ENCODE measurements at regions not wholly inside any gene's neighbourhood (a gene's known extent, or its start where the extent isn't known, plus 50 kb on each side); places are given as distances from the start of the nearest gene placed in this dataset.

DNA sequence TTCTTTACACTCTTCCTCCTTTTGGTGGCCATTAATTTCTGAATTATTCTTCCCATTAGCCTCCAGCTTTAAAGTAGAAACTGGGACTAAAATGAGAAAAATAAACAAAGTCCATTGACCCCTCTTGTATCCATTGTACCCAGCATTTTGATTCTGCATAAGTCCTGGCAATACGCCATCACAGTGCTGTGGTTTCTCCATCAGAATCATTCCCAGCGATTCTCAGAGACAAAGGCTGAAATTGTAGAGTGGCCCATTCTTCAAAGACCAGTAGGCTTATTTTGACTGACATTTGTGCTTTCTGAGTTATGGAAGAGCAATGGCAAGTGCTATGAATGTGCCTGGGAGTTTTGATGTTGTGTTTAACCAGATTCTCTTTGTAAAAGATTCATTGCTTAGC lies 199.3 kb upstream of the GALNT5 start:
- Mint-ChIP-seq H3K36me3 (ENCODE audit: low read depth) (no peaks in the 10 kb centered on the region), H3K27ac (no peak overlapping the region), H3K9me3 (ENCODE audit: insufficient read depth) (no peaks in the 10 kb centered on the region), H3K4me1 (ENCODE audit: low read depth) (no peaks in the 10 kb centered on the region), H3K4me3 (no peak overlapping the region), H3K27me3 (ENCODE audit: low read depth) (no peaks in the 10 kb centered on the region)
- DNase-seq, result no peak
- POLR2A ChIA-PET, result no interaction called here
- CTCF ChIA-PET, result interaction anchor here (1.5 kb wide), 1 partner anchor 9 kb away, joined by 3 read pairs; no protein-coding TSS in a partner anchor
- no peak for ATAC-seq

DNA sequence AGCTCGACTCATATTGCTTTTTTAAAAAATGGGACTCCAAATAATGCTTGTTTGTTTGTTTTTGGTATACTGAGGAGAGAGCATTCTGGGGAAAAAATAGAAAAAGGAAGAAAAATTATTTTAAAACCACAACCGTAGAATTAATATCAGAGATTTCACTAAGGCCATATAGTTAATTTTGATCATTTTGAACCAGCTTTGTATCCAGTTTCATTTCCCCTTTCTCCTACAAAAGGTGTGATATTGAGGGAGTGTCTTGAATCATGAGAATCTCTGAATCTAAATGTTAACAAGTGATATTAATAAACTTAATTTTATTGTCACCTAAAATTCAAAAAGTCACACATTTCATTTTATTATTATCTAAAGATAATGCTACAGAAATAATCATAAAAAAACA lies 198.5 kb upstream of the GALNT5 start:
- DNase-seq, result no peak
- H3K36me3 Mint-ChIP-seq (ENCODE audit: low read depth), result no peaks in the 10 kb centered on the region
- ChIA-PET POLR2A (no interaction called here), CTCF (no interaction called here)
- no peak for ATAC-seq
- no peaks in the 10 kb centered on the region for H3K4me1 Mint-ChIP-seq (ENCODE audit: low read depth)
- no peak overlapping the region for H3K4me3 Mint-ChIP-seq
- no peaks in the 10 kb centered on the region for H3K9me3 Mint-ChIP-seq (ENCODE audit: insufficient read depth)
- no peak overlapping the region for H3K27ac Mint-ChIP-seq
- H3K27me3 Mint-ChIP-seq (ENCODE audit: low read depth), result no peaks in the 10 kb centered on the region

DNA sequence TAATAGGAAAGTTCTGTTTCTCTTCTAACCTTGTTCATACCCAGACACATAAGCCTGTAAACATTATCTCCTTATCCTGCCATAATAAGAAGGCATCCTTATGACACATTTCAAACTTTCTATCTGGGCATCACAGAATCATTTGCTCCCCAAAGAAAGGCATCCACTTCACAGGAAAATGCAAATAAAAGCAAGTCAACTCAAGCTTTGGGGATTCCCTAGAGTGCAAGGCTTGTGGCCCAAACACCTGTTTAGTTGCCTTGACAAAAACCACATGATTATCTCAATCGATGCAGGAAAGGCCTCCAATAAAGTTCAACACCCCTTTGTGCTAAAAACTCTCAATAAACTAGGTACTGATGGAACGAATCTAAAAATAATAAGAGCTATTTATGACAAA lies 195.7 kb upstream of the GALNT5 start:
- ATAC-seq (no peak), DNase-seq (no peak)
- no peaks in the 10 kb centered on the region for H3K9me3 Mint-ChIP-seq (ENCODE audit: insufficient read depth)
- no peak overlapping the region for H3K4me3 Mint-ChIP-seq
- POLR2A ChIA-PET, result no interaction called here
- H3K27me3 Mint-ChIP-seq (ENCODE audit: low read depth), result peaks cover 2% of the 10 kb centered on the region
- no peaks in the 10 kb centered on the region for H3K36me3 Mint-ChIP-seq (ENCODE audit: low read depth)
- H3K4me1 Mint-ChIP-seq (ENCODE audit: low read depth), result no peaks in the 10 kb centered on the region
- CTCF ChIA-PET, result no interaction called here
- no peak overlapping the region for H3K27ac Mint-ChIP-seq

DNA sequence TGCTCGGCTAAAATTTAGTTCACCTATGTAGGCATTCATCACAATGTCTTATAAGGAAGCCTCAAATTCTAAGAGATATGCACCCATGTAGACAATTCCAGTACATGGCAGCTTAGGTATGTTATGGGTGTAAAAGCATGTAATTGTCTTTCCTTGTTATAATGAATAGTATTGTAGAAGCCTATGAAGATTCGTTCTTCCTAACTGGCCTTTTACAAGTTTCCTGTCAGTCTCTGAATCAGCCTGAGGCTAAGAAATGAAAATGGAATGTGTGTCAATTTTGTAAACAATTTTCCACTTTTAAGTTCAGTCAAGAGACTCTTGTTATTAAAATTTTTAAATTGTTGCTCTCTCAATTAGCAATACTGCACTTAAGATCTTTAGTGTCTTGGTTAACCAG lies 189.9 kb upstream of the GALNT5 start:
- no peaks in the 10 kb centered on the region for H3K36me3 Mint-ChIP-seq (ENCODE audit: low read depth)
- no peak for DNase-seq
- no peaks in the 10 kb centered on the region for H3K4me1 Mint-ChIP-seq (ENCODE audit: low read depth)
- no peak for ATAC-seq
- H3K27ac Mint-ChIP-seq, result no peak overlapping the region
- H3K27me3 Mint-ChIP-seq (ENCODE audit: low read depth), result peaks cover 4% of the 10 kb centered on the region
- CTCF ChIA-PET, result no interaction called here
- POLR2A ChIA-PET, result no interaction called here
- no peak overlapping the region for H3K4me3 Mint-ChIP-seq
- no peaks in the 10 kb centered on the region for H3K9me3 Mint-ChIP-seq (ENCODE audit: insufficient read depth)

DNA sequence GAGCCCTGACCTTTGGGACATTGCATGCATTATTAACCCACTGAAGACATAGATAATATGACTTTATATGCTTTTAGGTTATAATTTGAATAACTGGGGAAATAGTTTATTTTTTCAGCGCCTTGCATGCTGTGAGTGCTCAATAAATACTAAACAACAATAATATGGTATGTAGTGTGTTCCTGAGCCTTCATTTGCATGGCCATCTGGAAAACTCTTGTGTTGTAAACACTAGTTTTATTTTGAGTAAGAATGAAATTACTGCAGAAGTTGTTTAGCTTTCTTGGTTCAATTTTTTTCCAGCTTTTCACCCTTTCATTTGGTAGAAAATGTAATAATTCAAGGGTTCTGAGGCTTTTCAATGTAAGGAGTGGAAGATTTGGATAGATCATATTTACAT lies 189.3 kb upstream of the GALNT5 start:
- CTCF ChIA-PET, result no interaction called here
- Mint-ChIP-seq H3K4me3 (no peak overlapping the region), H3K27me3 (ENCODE audit: low read depth) (peaks cover 4% of the 10 kb centered on the region), H3K27ac (no peak overlapping the region), H3K9me3 (ENCODE audit: insufficient read depth) (no peaks in the 10 kb centered on the region), H3K4me1 (ENCODE audit: low read depth) (no peaks in the 10 kb centered on the region), H3K36me3 (ENCODE audit: low read depth) (no peaks in the 10 kb centered on the region)
- ATAC-seq, result no peak
- DNase-seq, result no peak
- POLR2A ChIA-PET, result no interaction called here

DNA sequence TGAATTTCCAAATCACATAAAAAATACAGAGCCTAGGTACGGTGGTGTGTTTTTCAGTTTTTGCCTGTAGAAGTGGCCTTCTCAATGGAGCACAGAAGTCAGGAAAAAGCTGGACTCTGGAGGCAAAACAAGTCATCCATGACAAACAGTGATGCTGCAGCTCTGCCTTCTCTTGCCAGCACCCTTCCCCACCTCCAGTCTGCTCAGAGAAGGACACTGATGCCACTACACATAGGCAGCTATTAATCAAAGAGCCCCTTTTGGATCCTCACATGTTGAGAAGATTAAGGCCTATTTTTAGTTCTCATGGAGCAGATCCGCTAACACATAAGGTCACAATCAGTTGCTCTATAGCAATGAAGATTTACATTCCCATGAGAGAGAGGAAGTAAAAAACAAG lies 181.6 kb upstream of the GALNT5 start:
- ChIA-PET CTCF (no interaction called here), POLR2A (no interaction called here)
- ATAC-seq, result no peak
- H3K27me3 Mint-ChIP-seq (ENCODE audit: low read depth), result no peaks in the 10 kb centered on the region
- no peaks in the 10 kb centered on the region for H3K4me1 Mint-ChIP-seq (ENCODE audit: low read depth)
- no peak overlapping the region for H3K4me3 Mint-ChIP-seq
- no peaks in the 10 kb centered on the region for H3K9me3 Mint-ChIP-seq (ENCODE audit: insufficient read depth)
- H3K27ac Mint-ChIP-seq, result no peak overlapping the region
- H3K36me3 Mint-ChIP-seq (ENCODE audit: low read depth), result no peaks in the 10 kb centered on the region
- no peak for DNase-seq

DNA sequence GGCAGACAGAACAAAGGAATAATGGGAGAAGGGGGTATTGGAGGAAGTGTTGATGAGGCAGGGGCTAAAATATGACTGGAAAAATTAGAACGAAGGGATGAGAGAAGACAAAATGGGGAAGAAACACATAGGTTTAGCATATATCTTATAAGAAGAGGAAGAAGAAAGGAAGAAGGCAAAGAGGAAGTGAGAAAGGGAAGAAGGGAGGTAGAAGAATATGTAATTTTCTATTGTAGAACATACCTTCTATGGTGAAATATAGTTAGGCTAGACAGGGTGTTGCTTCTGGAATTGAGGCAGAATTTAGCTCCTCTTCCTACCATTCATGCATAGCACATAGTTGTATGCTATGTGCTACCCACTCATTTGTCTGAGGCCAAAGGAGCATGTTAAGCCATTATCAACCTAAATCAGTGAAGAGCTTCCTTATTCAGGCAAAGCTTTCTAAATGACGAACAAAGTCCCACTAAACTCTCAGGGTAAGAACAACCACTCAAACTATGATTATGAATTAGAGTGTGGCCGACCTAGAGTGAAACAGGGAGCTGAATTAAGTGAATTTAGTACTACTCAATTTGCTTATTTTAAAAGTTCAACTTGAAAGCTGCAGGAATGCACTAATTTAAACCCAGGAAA lies 180.9 kb upstream of the GALNT5 start:
- ChIA-PET CTCF (no interaction called here), POLR2A (no interaction called here)
- no peak overlapping the region for H3K4me3 Mint-ChIP-seq

DNA sequence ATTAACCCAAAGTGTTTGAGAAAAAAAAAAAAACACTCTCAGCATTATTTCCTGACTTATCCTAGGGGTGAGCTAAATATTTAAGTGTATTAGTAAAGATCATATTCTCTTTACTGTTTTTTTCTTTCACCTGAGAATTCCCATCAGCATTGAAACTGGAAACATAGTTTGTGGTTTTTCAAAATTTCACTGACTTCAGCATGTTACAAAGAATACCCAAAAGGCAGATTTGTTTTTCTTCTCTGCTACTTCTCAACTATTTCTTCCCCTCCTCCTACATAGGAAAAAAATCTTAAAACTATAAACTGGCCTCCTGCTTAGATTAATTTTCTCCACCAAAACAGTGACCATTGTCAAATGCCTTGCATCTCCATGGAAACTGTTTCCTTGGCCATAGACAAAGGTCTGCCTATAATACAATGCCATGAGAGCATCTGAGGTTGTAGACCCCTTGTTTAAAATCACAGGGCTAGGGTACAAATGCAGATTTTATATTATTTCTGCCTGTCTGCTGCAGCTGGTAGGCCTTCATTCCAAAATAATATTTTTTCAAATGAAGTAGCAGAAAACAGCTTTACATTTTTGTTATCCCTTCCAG lies 179.7 kb upstream of the GALNT5 start:
- no peaks in the 10 kb centered on the region for H3K36me3 Mint-ChIP-seq (ENCODE audit: low read depth)
- DNase-seq, result no peak
- CTCF ChIA-PET, result no interaction called here
- H3K27ac Mint-ChIP-seq, result no peak overlapping the region
- H3K27me3 Mint-ChIP-seq (ENCODE audit: low read depth), result no peaks in the 10 kb centered on the region
- no peak overlapping the region for H3K4me3 Mint-ChIP-seq
- no peak for ATAC-seq
- H3K9me3 Mint-ChIP-seq (ENCODE audit: insufficient read depth), result no peaks in the 10 kb centered on the region
- no peaks in the 10 kb centered on the region for H3K4me1 Mint-ChIP-seq (ENCODE audit: low read depth)
- POLR2A ChIA-PET, result interaction anchor here (0.6 kb wide), 1 partner anchor 743 kb away, joined by 3 read pairs; no protein-coding TSS in a partner anchor

More for the DNA sequence above, 180.9 kb upstream of the GALNT5 start:
- Mint-ChIP-seq H3K36me3 (ENCODE audit: low read depth) (no peaks in the 10 kb centered on the region), H3K9me3 (ENCODE audit: insufficient read depth) (no peaks in the 10 kb centered on the region), H3K27ac (no peak overlapping the region), H3K4me1 (ENCODE audit: low read depth) (no peaks in the 10 kb centered on the region), H3K27me3 (ENCODE audit: low read depth) (no peaks in the 10 kb centered on the region)
- ATAC-seq (no peak), DNase-seq (no peak)

DNA sequence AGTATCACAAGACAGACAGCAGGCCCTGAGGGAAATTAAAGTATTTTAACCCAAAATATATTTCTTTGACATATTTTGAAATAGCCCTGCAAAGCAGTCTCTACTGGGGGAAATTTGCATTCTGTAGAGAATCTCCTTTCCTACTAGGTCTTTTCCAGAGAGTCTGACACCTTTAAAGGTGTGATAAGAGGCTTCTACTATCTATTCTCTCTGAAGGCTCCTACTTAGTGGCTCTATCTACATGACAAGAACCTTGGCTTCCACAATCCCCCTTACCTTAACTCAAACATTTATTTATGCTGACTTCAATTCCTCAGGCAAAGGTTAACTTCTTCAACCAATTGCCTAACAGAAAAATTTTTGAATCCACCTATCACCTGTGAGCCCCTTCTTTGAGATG lies 174.6 kb upstream of the GALNT5 start:
- no peaks in the 10 kb centered on the region for H3K36me3 Mint-ChIP-seq (ENCODE audit: low read depth)
- ATAC-seq, result no peak
- CTCF ChIA-PET, result no interaction called here

DNA sequence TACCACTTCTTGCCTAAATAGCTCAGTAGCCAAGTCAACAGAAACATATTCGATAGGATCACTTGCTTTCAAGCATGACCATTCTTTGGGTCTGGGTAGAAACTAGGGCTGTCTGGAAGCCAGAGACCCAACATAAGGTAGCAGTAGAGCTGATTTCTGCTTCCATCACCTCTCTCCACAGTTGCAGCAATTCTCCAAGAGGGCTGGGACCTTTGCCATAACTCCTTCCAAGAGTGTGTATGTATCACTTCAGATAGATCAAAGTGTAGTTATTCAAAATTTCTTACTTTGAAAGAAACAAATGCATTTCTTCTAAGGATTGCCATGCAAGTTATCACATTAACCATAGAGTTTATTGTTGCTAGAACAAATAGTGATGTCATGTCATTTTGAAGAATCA lies 172.0 kb upstream of the GALNT5 start:
- ChIA-PET CTCF (no interaction called here), POLR2A (no interaction called here)
- Mint-ChIP-seq H3K36me3 (ENCODE audit: low read depth) (no peaks in the 10 kb centered on the region), H3K4me1 (ENCODE audit: low read depth) (no peaks in the 10 kb centered on the region), H3K9me3 (ENCODE audit: insufficient read depth) (no peaks in the 10 kb centered on the region), H3K27me3 (ENCODE audit: low read depth) (no peaks in the 10 kb centered on the region), H3K4me3 (no peak overlapping the region), H3K27ac (no peak overlapping the region)
- DNase-seq (no peak), ATAC-seq (no peak)

More for the DNA sequence above, 174.6 kb upstream of the GALNT5 start:
- POLR2A ChIA-PET, result no interaction called here
- no peak for DNase-seq
- H3K27me3 Mint-ChIP-seq (ENCODE audit: low read depth), result no peaks in the 10 kb centered on the region
- no peak overlapping the region for H3K27ac Mint-ChIP-seq
- no peaks in the 10 kb centered on the region for H3K4me1 Mint-ChIP-seq (ENCODE audit: low read depth)
- H3K9me3 Mint-ChIP-seq (ENCODE audit: insufficient read depth), result no peaks in the 10 kb centered on the region
- H3K4me3 Mint-ChIP-seq, result no peak overlapping the region

DNA sequence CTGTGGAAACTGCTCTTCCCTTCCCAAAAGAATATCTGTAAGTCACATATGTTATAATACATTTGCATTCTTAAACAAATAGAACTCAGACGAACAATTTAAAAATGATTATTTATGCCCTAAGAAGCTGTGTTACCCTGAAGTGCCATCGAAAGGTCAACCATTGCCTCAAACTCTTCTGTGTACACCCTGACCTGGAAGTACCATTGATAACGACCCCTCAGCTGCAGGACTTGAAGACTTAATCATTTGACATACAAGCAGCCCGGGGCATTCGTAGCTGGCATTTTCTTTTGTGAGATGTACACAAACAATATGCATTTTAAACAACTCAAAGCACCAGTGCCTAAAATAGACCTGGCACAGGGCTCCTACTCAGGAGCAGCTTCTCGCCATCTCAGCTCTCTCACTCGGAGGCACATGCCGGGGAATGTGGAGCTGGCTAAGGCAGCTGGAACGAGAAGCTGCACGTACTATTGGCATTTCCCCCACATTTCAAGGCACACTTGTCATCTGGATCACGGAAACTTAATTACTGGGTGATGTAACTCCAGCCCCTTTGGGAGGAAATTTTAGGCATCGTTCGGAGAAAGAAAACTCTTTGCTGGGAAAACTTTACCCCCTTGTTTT lies 170.0 kb upstream of the GALNT5 start:
- Mint-ChIP-seq H3K4me3 (no peak overlapping the region), H3K27me3 (ENCODE audit: low read depth) (no peaks in the 10 kb centered on the region), H3K4me1 (ENCODE audit: low read depth) (no peaks in the 10 kb centered on the region), H3K9me3 (ENCODE audit: insufficient read depth) (no peaks in the 10 kb centered on the region), H3K36me3 (ENCODE audit: low read depth) (no peaks in the 10 kb centered on the region), H3K27ac (no peak overlapping the region)
- POLR2A ChIA-PET, result no interaction called here
- ATAC-seq (no peak), DNase-seq (no peak)
- CTCF ChIA-PET, result no interaction called here

DNA sequence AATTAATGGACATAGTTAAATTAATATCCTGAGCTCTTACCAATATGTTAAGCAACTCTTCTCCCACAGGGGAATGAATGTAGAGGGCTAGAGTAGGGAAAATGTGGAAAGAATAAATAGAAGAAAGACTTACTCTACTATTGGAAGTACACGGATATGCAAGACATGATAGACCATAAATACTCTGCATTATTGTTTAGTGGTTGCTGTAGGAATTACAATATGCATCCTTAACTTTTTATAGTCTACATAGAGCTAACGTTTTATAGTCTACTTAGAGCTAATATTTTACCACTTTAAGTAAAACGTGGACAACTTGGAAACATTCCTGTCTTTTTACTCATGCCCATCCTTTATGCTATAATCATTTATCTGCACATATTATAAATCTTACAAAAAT lies 163.8 kb upstream of the GALNT5 start:
- no peak for ATAC-seq
- DNase-seq, result no peak
- POLR2A ChIA-PET, result no interaction called here
- Mint-ChIP-seq H3K4me1 (ENCODE audit: low read depth) (no peaks in the 10 kb centered on the region), H3K9me3 (ENCODE audit: insufficient read depth) (no peaks in the 10 kb centered on the region), H3K27ac (no peak overlapping the region), H3K36me3 (ENCODE audit: low read depth) (no peaks in the 10 kb centered on the region), H3K4me3 (no peak overlapping the region), H3K27me3 (ENCODE audit: low read depth) (no peaks in the 10 kb centered on the region)
- CTCF ChIA-PET, result no interaction called here

DNA sequence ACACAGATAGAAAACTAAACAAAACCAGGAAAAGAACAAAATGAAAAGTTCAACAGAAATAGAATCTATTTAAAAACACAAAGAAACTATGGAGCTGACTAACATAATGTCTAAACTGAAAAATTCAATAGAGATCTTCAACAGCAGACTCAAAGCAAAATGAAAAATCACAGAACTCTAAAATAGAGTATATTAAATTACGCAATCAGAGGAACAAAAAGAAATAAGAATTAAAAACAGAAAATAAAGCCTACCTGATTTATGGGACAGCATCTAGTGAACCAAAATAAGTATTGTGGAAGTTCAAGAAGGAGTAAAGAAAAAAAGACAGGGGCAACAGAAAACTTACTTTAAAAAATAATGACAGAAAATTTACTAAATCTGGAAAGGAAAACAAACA lies 152.1 kb upstream of the GALNT5 start:
- Mint-ChIP-seq H3K27ac (no peak overlapping the region), H3K27me3 (ENCODE audit: low read depth) (no peaks in the 10 kb centered on the region), H3K4me1 (ENCODE audit: low read depth) (no peaks in the 10 kb centered on the region), H3K9me3 (ENCODE audit: insufficient read depth) (no peaks in the 10 kb centered on the region), H3K36me3 (ENCODE audit: low read depth) (no peaks in the 10 kb centered on the region), H3K4me3 (no peak overlapping the region)
- ChIA-PET POLR2A (no interaction called here), CTCF (no interaction called here)
- ATAC-seq (no peak), DNase-seq (no peak)
